Endometrium (tissue), 2 donors: ENCODE measurements at regions not wholly inside any gene's neighbourhood (a gene's known extent, or its start where the extent isn't known, plus 50 kb on each side); places are given as distances from the start of the nearest gene placed in this dataset.
"Not testable (repeated sequence)": the region's sequence is repeated elsewhere in the genome, so short reads cannot be mapped to it uniquely, and the experiment has no call there.

ENCODE experiments used
- FAIRE-seq: peaks from 2 replicates; lab custom pipeline; 2012; peaks lifted over from hg19 to GRCh38; lab: Jason Lieb, UNC
- donor health status: control.
- donor health status: control.

DNA sequence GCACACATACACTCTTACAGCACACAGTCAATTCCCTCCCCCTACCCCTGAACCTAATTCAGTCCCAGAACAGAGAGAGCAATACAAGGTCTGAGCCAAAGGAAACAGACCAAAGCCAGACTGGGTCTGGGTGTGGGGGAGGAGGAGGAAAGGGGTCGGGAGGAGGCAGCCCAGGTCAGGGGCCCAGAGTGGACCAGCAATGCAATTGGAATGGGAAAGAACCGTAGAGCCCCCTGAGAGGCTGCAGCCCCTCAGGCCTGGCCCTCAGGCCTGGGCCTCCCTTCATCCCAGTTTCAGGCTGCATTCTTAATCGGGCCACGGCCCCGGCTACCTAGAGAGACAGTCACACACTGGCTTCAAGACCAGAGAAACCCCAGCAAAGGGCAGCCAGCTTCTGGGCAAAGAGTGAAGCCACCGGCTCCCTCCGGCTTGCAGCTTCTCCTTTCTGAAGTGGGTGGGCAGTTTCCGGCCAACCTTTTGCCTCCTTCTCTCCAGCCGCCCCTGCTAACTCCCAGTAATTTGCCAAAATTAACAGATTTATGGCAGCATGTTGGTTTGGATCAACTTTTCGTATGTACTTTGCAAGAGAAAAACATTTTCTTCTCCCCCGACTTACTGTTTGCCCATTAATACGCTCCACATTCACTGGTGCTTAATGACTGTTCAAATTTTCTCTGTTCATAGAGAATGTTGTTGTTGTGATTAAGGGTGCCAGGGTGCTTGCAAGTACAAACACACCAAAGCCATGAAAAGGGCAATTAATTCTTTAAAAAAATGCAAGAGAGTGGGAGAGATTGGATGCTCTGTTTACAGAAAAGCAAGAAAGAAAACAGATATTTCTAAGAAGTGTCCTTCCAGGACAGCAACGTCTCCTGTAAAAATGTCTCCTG lies 488.3 kb downstream of the MN1 start:
- peak; percentile 35 for FAIRE-seq

DNA sequence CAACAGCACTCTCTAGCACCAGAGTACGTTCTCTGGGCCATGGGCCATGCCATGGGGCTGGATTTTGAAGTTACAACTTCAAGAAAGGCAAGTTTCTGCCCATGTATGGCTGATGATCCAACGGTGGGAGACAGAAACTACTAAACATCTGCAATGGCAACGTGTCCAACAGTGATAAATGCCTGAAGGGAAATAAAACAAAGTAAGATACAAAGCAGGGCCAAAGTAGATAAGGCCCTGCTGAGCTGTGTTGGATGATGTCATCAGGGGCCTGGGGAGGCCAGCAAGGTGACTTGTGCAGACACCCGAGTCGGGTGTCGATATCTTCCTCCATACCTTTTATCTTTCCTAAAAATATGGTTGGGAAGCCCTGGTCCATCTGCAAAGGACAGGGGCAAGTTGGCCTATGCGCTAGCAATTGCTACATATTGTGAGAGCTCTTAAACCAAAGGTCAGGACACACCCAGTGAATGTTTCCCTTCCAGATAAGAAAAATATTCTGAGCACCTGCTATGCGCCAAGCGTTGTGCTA lies 487.2 kb downstream of the MN1 start:
- FAIRE-seq, result no peak

DNA sequence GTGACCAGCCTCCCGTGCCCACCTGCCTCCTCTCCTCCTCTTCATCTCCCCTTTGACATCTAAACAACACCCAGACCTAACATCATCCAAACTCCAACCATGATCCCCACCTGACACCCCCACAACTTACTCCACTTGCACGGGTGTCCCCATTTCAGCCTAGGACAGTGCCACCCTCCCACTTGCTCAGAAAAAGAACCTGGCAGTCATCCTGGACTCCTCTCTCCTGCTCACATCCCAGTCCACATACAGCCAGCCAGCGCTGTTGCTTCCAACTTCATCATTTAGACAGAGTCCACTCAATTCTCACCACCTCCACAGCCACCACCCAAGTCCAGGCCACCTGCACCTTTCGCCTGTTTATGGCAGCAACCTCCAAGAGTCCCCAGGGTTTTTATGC lies 485.7 kb downstream of the MN1 start:
- FAIRE-seq, result no peak

DNA sequence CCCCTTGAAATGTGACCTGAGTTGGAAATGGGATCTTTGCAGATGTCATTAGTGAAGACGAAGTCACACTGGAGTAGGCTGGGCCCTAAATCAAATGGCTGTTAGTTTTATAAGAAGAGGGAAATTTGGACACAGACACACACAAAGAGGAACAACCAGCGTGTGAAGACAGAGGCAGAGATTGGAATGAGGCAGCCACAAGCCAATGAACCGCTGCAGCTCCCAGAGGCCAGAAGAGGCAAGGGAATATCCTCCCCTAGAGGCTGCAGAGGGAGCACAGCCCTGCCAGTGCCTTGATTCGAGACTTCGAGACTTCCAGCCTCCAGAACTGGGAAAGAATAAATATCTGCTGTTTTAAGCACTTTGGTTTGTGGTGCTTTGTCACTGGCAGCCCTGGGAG lies 484.5 kb downstream of the MN1 start:
- FAIRE-seq, result no peak

DNA sequence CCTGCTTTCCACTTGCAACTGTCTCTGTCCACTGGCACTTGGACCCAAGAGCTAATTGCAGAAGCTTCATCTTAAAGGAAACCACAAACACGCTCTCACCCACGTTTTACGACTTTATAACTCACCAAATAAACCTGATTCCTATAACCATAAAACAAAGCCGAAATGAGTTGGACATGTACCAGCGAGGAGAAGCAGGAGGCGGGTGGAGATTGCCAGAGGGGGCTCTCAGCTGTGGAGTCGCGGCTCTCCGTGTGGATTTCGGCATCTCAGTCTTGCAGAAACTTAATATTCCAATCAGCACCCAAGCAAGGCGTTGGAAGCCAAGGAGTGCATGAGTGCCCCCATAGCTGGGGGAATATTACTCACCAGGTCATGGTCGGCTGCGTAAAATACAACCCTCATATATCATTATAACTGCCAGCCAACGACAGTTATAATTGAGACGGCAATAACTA lies 483.6 kb downstream of the MN1 start:
- no peak for FAIRE-seq

- no peak for FAIRE-seq
Observed at GRCh38 chr22:27318516-27318915, 483.0 kb downstream of the MN1 start.

DNA sequence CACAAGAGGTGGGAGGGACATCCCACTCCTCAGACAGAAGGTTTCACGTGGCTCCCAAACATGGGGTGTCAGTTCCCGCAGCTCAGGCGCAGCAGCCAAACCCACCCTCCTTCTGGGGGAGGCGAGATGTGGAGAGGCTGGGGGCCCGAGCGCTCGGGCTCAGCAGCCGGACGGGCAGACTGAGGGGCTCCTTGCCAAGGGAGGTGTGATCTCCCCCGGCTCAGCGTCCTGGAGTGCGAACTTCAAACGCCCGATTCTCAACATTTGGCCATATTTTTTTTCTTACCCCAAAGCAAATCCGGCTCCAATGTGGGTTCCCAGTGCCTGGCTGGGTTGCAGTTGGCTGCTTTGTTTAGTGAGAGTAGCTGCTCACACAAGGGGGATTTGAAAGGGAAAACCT lies 477.9 kb downstream of the MN1 start:
- FAIRE-seq, result no peak

GRCh38 chr22:27324908-27325307 lies 476.6 kb downstream of the MN1 start:
- not testable (repeated sequence) for FAIRE-seq

- no peak for FAIRE-seq
Observed at GRCh38 chr22:27327497-27327896, 474.1 kb downstream of the MN1 start.

GRCh38 chr22:27327981-27328721 lies 473.4 kb downstream of the MN1 start:
- no peak for FAIRE-seq

DNA sequence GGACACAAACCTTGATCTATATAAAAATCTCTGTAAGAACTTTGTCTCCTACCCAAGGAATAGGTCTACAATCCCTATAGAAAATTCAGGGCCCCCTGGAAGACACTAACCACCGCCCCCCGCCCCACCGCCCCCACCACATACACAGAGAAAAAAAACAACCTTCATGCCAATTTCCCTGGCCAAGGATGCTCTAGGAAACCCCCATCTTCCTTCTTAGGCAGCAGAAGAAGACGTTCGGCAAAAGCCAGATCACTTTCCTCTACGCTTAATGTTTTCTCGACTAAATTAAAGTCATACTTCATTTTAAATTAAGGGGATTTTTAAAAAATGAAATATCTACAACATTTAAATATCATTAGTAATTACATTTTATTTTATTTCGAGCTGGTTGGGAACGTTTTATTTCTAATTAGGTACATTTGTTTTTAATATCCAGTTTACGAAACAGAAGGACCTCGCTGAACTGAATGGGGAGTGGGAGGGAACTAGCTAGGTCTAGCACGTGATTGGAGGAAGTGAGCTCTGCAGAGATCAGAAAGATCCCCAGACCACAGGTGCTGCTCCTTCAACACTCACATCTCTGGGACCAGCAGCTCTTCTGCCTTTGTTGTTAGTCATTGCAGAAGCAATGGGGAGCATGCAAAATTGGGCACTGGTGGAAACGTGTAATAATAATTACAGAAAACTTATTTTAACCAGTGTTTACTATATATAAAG lies 472.3 kb downstream of the MN1 start:
- FAIRE-seq, result peak; percentile 43

GRCh38 chr22:27329966-27330645 lies 471.4 kb downstream of the MN1 start:
- no peak for FAIRE-seq

- no peak for FAIRE-seq
Observed at GRCh38 chr22:27331526-27332281, 469.9 kb downstream of the MN1 start.

GRCh38 chr22:27335102-27335660 lies 466.4 kb downstream of the MN1 start:
- FAIRE-seq, result no peak

- FAIRE-seq, result no peak
Observed at GRCh38 chr22:27336151-27337090, 465.1 kb downstream of the MN1 start.

DNA sequence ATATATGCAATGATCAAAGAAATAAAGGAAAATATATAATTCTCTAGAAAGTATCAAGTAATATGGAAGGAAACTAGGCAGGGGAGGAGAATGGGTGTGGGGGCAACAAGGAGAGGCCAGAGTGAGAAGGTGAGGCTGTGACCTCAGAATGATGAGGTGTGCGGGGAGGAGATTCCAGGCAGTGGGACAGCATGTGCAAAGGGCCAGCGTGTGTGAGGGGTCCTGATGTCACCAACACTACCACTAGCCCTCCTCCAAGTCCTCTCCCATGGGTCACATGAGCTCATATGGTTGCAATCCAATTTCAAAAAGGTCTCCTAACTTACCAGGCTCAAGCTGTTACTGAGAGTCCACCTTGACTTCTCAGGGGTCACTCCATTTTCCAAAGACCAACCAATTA lies 463.9 kb downstream of the MN1 start:
- FAIRE-seq, result no peak

DNA sequence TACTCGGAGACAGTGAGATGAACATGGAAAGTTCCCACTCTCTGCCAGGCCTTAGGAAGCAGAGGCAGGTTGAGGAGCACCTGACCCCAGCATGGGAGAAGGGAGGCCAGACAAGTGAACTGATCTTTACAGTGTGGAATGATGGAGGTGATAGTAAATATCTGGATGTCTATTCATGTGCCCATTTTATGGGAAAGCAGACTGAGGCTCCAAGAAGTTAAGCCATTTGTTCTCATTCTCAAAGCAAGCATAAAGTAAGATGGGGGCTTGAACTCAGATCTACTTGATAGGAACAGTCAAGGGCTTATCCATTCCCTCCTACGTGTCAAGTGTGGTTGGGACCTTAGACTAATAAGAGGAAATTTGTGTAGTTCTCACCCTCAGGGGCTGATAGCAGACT lies 461.5 kb downstream of the MN1 start:
- FAIRE-seq, result no peak

GRCh38 chr22:27344546-27344945 lies 457.0 kb downstream of the MN1 start:
- FAIRE-seq, result no peak

GRCh38 chr22:27345691-27346090 lies 455.9 kb downstream of the MN1 start:
- FAIRE-seq, result no peak

DNA sequence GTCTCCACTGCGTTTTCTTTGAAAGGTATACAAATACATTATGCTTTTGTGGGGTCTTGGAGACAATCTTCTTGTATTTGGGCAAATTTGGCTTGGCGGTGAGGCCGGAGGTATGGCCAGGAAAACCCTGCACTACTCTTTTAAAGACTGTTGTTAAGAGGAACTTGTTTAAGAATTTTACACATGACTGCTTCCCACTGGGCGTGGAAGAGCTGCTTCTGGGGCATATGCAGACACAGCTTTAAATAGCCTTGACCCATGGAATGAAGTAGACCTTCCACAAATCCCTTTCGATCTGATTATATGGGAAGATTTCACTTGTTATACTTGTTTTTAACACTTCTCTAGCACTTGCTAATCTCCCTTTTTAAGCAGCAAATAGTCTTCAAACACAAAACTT lies 453.6 kb downstream of the MN1 start:
- FAIRE-seq, result no peak
